ENCODE measurements at regions not wholly inside any gene's neighbourhood (a gene's known extent, or its start where the extent isn't known, plus 50 kb on each side); places are given as distances from the start of the nearest gene placed in this dataset.

DNA sequence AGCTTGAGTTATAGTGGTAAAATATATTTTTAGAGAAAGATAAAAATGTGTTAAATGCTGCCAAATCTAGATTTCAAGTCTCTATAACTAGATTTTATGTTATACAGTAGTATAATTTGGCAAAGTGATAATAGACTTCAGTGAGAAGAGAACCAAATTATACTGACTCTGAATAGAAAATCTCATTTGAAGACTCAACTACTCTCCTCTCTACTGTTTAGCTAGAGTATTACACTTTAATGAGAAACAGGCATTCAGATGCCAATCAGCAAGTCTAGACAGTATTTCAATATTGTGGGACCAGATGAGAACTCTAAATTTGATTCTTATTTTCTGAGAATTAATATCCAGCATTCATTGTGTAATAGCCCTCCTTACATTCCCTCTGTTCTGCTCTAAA, 311.2 kb downstream of the SLITRK5 start:
- Histone ChIP-seq H3K36me3 (ENCODE audit: control insufficient read depth, insufficient read depth, low read length) (no peaks in the 10 kb centered on the region), H3K9me3 (ENCODE audit: control insufficient read depth, insufficient read depth, low read length) (peaks cover 5% of the 10 kb centered on the region), H3K4me3 (ENCODE audit: low read depth, low read length) (no peak overlapping the region), H3K27me3 (ENCODE audit: control insufficient read depth, insufficient read depth, low read length) (no peaks in the 10 kb centered on the region), H3K9ac (ENCODE audit: low read depth, low read length) (no peak overlapping the region), H3K4me1 (ENCODE audit: control insufficient read depth, insufficient read depth, low read length) (no peaks in the 10 kb centered on the region)

DNA sequence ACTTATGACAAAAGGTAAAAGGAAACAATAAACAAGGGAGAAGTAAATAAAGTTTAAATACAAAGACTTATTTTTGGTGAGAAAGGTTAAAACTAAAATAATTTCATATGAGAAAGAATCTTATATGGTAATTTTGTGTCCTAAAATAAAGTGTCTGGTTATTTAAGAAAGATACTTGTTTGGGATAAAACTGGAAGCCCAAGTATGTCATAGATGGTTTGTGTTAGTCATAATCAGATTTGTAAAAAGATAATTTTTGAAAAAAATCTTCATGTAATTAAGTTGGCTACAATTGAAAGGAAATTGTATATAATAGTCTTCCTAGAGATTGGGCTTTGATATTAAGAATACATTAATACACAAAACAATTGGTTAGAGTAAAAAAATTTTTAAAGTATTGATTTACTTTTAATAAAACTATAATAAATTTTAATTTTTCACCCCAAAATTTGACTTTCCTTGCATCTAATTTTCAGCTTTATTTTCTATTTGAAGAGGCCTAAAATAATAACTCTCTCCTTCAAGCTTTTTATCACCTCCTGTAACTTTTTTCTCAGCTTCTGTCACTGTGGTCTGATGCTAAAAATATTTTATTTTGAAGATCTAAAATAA, 315.6 kb downstream of the SLITRK5 start:
- no peak overlapping the region for H3K4me3 ChIP-seq (ENCODE audit: low read depth, low read length)

DNA sequence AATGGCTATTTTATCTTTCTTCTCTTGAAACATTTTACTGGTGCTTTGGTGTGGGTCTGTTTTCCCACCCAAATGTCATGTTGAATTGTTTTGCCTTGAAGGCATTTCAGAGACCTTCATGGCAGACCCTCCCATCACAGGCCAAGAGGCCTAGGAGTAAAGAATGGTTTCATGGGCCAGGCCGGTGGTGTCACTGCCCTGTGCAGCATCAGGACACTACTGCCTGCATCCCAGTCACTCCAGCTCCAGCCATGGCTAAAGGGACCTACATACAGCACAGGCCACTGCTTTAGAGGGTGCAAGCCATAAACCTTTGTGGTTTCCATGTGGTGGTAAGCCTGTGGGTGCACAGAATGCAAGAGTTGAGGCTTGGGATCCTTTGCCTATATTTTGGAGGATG, 326.9 kb downstream of the SLITRK5 start:
- H3K4me3 ChIP-seq (ENCODE audit: low read depth, low read length): no peak overlapping the region
- H3K36me3 ChIP-seq (ENCODE audit: control insufficient read depth, insufficient read depth, low read length): no peaks in the 10 kb centered on the region
- no peaks in the 10 kb centered on the region for H3K4me1 ChIP-seq (ENCODE audit: control insufficient read depth, insufficient read depth, low read length)
- no peak overlapping the region for H3K9ac ChIP-seq (ENCODE audit: low read depth, low read length)
- no peaks in the 10 kb centered on the region for H3K9me3 ChIP-seq (ENCODE audit: control insufficient read depth, insufficient read depth, low read length)
- H3K27me3 ChIP-seq (ENCODE audit: control insufficient read depth, insufficient read depth, low read length): no peaks in the 10 kb centered on the region

More for the DNA sequence above, 315.6 kb downstream of the SLITRK5 start:
- H3K9ac ChIP-seq (ENCODE audit: low read depth, low read length): no peak overlapping the region
- peaks cover 5% of the 10 kb centered on the region for H3K9me3 ChIP-seq (ENCODE audit: control insufficient read depth, insufficient read depth, low read length)
- no peaks in the 10 kb centered on the region for H3K27me3 ChIP-seq (ENCODE audit: control insufficient read depth, insufficient read depth, low read length)
- no peaks in the 10 kb centered on the region for H3K4me1 ChIP-seq (ENCODE audit: control insufficient read depth, insufficient read depth, low read length)
- no peaks in the 10 kb centered on the region for H3K36me3 ChIP-seq (ENCODE audit: control insufficient read depth, insufficient read depth, low read length)

DNA sequence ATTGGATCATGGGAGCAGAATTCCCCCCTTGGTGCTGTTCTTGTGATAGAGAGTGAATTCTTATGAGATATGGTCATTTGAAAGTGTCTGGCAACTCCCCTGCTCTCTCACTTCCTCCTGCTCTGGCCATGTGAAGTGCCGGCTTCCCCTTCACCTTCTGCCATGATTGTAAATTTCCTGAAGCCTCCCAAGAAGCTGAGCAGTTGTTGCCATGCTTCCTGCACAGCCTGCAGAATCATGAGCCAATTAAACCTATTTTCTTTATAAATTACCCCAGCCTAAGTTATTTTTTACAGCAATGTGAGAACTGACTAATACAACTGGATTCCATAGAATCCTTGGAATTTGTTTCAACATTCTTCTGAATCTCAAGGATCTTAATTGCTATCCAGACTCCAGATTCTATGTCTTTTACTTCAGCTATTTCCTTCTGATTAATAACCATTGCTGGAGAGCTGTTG, 328.1 kb downstream of the SLITRK5 start:
- no peak overlapping the region for H3K4me3 ChIP-seq (ENCODE audit: low read depth, low read length)
- H3K4me1 ChIP-seq (ENCODE audit: control insufficient read depth, insufficient read depth, low read length): no peaks in the 10 kb centered on the region
- H3K9ac ChIP-seq (ENCODE audit: low read depth, low read length): no peak overlapping the region
- H3K27me3 ChIP-seq (ENCODE audit: control insufficient read depth, insufficient read depth, low read length): no peaks in the 10 kb centered on the region
- no peaks in the 10 kb centered on the region for H3K9me3 ChIP-seq (ENCODE audit: control insufficient read depth, insufficient read depth, low read length)
- no peaks in the 10 kb centered on the region for H3K36me3 ChIP-seq (ENCODE audit: control insufficient read depth, insufficient read depth, low read length)

DNA sequence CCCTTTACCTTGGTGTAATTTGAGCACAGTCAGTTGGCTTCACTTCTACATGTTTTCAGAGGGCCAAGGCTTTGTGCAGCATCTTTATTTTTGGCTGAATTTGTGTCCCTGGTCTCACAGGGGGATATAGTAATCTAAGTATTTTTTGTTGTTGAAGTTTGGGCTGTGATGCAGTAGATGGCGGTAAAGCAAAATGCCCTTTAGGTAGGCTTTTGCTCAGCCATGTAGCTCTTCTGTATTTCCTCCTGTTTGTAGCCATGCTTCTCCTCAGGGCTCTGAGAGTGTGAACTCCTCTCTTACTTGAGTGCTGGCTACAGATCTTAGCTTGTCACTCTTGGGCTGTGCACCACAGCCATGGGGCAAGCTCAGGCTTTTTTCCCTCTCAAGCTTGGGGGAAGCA, 328.6 kb downstream of the SLITRK5 start:
- Histone ChIP-seq H3K4me3 (ENCODE audit: low read depth, low read length) (no peak overlapping the region), H3K9ac (ENCODE audit: low read depth, low read length) (no peak overlapping the region), H3K27me3 (ENCODE audit: control insufficient read depth, insufficient read depth, low read length) (no peaks in the 10 kb centered on the region), H3K4me1 (ENCODE audit: control insufficient read depth, insufficient read depth, low read length) (no peaks in the 10 kb centered on the region), H3K9me3 (ENCODE audit: control insufficient read depth, insufficient read depth, low read length) (no peaks in the 10 kb centered on the region), H3K36me3 (ENCODE audit: control insufficient read depth, insufficient read depth, low read length) (no peaks in the 10 kb centered on the region)

DNA sequence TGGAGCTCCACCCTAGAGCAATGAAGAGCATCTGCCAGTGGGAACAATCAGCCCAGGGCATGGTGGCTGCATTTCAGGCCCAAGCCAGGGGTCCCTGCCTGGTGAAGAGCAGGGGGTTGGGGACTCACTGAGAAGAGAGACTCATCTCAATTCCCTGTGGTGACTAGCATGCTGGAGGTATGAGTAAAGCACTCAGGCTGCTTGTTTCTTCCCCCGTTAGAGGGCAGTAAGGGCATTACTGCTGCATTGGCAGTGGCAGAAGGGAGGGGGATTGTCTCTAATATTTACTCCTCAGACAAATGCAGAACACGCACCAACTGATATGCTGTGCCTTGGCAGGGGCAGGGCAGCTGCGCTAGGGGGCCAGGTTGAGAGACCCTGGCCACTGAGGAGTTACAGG, 329.1 kb downstream of the SLITRK5 start:
- Histone ChIP-seq H3K9me3 (ENCODE audit: control insufficient read depth, insufficient read depth, low read length) (no peaks in the 10 kb centered on the region), H3K9ac (ENCODE audit: low read depth, low read length) (no peak overlapping the region)

DNA sequence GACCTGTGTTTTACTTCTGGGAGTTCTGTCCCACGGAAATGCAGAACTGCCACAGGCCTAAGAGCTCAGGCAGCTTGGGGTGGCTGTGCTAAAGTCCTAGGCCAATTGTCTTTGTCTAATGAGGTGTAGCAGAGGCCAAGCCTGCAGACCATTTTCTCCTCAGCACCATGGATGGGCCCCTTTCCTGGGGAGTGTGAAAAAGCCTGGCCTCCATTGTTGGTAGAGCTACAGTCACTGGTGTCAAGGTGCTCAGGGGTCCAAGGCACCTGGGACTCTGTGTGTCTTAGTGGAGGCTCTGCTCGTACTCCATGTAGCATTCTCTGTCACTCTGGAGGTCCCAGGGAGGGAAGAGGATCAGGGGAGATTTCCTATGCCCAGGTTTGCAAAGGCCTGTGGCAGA, 329.6 kb downstream of the SLITRK5 start:
- no peaks in the 10 kb centered on the region for H3K9me3 ChIP-seq (ENCODE audit: control insufficient read depth, insufficient read depth, low read length)
- no peak overlapping the region for H3K9ac ChIP-seq (ENCODE audit: low read depth, low read length)
- no peaks in the 10 kb centered on the region for H3K36me3 ChIP-seq (ENCODE audit: control insufficient read depth, insufficient read depth, low read length)
- H3K4me1 ChIP-seq (ENCODE audit: control insufficient read depth, insufficient read depth, low read length): no peaks in the 10 kb centered on the region
- H3K4me3 ChIP-seq (ENCODE audit: low read depth, low read length): no peak overlapping the region
- H3K27me3 ChIP-seq (ENCODE audit: control insufficient read depth, insufficient read depth, low read length): no peaks in the 10 kb centered on the region

More for the DNA sequence above, 329.1 kb downstream of the SLITRK5 start:
- Histone ChIP-seq H3K36me3 (ENCODE audit: control insufficient read depth, insufficient read depth, low read length) (no peaks in the 10 kb centered on the region), H3K4me1 (ENCODE audit: control insufficient read depth, insufficient read depth, low read length) (no peaks in the 10 kb centered on the region), H3K4me3 (ENCODE audit: low read depth, low read length) (no peak overlapping the region), H3K27me3 (ENCODE audit: control insufficient read depth, insufficient read depth, low read length) (no peaks in the 10 kb centered on the region)

DNA sequence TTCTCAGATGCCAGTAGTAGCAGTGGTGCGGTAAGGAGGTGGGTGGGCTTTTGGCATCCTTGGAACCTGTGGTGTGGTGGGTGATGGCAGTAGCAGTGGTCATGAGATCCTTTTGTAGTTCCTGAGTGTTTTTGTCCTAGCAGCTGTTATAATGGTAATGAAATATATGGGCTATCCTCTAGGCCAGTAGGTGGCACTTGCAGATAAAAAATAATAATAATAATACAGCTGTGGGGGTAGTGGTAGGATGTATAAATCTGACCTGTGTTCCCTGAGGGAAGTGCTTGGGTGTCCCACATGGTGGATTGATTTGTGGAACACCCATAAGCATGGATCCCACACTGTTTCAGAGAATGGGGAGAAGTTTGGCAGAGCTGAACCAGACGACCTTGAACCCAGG, 334.0 kb downstream of the SLITRK5 start:
- H3K4me3 ChIP-seq (ENCODE audit: low read depth, low read length): no peak overlapping the region
- no peaks in the 10 kb centered on the region for H3K9me3 ChIP-seq (ENCODE audit: control insufficient read depth, insufficient read depth, low read length)
- H3K36me3 ChIP-seq (ENCODE audit: control insufficient read depth, insufficient read depth, low read length): no peaks in the 10 kb centered on the region
- no peaks in the 10 kb centered on the region for H3K27me3 ChIP-seq (ENCODE audit: control insufficient read depth, insufficient read depth, low read length)
- no peaks in the 10 kb centered on the region for H3K4me1 ChIP-seq (ENCODE audit: control insufficient read depth, insufficient read depth, low read length)
- H3K9ac ChIP-seq (ENCODE audit: low read depth, low read length): no peak overlapping the region

DNA sequence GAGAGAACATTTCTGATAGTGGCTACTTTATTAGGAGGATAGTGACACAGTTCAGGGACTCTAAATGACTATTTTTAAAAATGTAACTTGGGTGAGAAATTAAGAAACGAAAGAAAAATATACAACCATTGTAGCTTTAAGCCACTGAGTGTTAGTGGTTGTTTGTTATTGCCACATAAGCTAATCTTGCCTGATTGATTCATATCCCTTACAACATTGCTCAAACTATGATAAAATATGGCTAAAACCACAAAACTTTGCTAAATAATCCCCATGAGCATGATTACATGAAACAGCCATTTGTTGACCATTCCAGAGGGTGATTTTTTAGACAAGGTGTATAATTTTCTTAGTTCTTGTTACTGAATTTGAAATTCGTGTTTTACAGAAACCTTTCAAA, 343.4 kb downstream of the SLITRK5 start:
- Histone ChIP-seq H3K9ac (ENCODE audit: low read depth, low read length) (no peak overlapping the region), H3K9me3 (ENCODE audit: control insufficient read depth, insufficient read depth, low read length) (no peaks in the 10 kb centered on the region), H3K4me3 (ENCODE audit: low read depth, low read length) (no peak overlapping the region), H3K4me1 (ENCODE audit: control insufficient read depth, insufficient read depth, low read length) (no peaks in the 10 kb centered on the region), H3K36me3 (ENCODE audit: control insufficient read depth, insufficient read depth, low read length) (no peaks in the 10 kb centered on the region), H3K27me3 (ENCODE audit: control insufficient read depth, insufficient read depth, low read length) (no peaks in the 10 kb centered on the region)

DNA sequence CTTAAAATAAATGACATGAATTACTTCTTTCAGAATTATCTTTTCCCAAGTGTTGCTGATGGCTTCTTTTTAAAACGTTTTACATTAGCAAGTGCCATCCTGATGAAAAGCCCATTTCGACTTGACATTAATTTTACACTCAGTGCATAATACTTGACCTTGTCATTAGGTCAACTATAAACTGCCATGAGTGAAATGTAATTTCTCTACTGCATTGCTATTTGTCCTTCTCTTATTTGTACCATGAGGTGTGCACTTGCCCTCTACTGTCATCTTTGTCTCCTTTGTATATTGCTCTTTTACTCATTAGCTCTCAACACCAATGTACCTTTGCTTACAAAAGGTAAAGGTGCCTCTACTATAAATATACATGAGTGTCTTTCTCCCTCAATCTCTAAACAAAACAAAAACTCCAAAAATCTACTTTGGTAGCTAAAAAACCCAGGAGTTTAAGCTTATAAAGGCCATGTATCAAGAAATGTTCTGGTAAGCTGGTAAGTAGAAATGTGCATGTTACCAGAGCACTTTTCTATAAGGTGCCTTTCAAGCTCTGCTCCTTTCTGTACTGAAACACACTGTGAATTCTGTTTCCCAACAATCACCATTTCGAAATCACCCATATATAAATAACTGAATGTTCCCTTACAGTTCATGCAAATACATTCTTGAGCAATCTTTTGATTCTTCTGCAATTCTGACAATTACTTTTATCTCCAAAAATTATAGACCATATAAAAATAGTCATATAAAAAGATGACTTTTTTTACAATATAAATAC, 351.4 kb downstream of the SLITRK5 start:
- Histone ChIP-seq H3K9ac (ENCODE audit: low read depth, low read length) (no peak overlapping the region), H3K4me1 (ENCODE audit: control insufficient read depth, insufficient read depth, low read length) (no peaks in the 10 kb centered on the region)

DNA sequence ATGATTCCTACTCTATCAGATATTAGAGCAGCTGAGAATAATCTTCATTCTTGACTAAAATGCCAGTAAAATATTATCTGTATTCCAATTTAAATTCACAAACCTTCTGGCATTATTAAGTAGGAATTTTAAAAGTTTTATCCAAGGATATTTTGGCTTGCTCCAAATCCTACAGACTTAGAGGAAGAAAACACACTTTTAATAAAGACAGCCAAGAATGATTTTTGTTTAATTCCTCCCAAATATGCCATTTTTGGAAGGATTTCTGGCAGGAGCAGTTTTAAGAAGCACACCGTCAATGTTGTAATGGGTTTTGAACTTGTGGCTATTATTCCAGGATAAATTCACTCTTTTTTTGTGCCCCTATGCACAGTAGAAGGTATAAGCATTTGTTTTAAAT, 355.1 kb downstream of the SLITRK5 start:
- Histone ChIP-seq H3K9me3 (ENCODE audit: control insufficient read depth, insufficient read depth, low read length) (no peaks in the 10 kb centered on the region), H3K36me3 (ENCODE audit: control insufficient read depth, insufficient read depth, low read length) (no peaks in the 10 kb centered on the region), H3K27me3 (ENCODE audit: control insufficient read depth, insufficient read depth, low read length) (no peaks in the 10 kb centered on the region), H3K9ac (ENCODE audit: low read depth, low read length) (no peak overlapping the region), H3K4me3 (ENCODE audit: low read depth, low read length) (no peak overlapping the region), H3K4me1 (ENCODE audit: control insufficient read depth, insufficient read depth, low read length) (no peaks in the 10 kb centered on the region)

More for the DNA sequence above, 351.4 kb downstream of the SLITRK5 start:
- no peaks in the 10 kb centered on the region for H3K9me3 ChIP-seq (ENCODE audit: control insufficient read depth, insufficient read depth, low read length)
- no peak overlapping the region for H3K4me3 ChIP-seq (ENCODE audit: low read depth, low read length)
- no peaks in the 10 kb centered on the region for H3K36me3 ChIP-seq (ENCODE audit: control insufficient read depth, insufficient read depth, low read length)
- H3K27me3 ChIP-seq (ENCODE audit: control insufficient read depth, insufficient read depth, low read length): no peaks in the 10 kb centered on the region

DNA sequence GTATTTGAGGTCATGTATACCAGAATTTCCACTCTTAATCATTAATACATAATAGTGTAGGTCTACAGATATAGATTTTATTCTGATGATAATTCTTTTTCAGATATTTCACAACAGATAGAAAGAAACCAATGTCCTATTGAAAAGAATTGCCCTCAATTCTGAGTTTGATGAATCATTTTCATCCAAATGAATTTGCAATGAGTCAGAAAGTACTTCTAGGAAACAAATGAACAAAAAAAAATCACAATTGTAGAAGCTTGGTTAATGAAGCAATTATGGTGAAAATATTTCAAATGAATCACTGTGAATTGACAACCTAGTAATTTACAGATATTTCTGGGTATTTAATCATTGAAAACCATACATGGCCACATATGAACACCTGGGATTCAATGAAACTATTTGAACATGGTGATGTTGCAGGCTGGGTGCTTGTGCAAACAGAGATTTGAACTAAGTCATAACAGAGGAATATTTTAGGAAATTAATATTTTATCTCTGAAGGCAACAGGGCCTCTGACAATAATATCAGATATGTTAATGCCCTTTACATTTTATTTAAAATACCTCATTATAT, 360.9 kb downstream of the SLITRK5 start:
- Histone ChIP-seq H3K27me3 (ENCODE audit: control insufficient read depth, insufficient read depth, low read length) (no peaks in the 10 kb centered on the region), H3K4me1 (ENCODE audit: control insufficient read depth, insufficient read depth, low read length) (no peaks in the 10 kb centered on the region), H3K9me3 (ENCODE audit: control insufficient read depth, insufficient read depth, low read length) (no peaks in the 10 kb centered on the region), H3K36me3 (ENCODE audit: control insufficient read depth, insufficient read depth, low read length) (no peaks in the 10 kb centered on the region), H3K4me3 (ENCODE audit: low read depth, low read length) (no peak overlapping the region), H3K9ac (ENCODE audit: low read depth, low read length) (no peak overlapping the region)
